ENCODE measurements at regions not wholly inside any gene's neighbourhood (a gene's known extent, or its start where the extent isn't known, plus 50 kb on each side); places are given as distances from the start of the nearest gene placed in this dataset.

GRCh38 chr20:59469267-59470252 lies 134.8 kb upstream of the PHACTR3 start:
- CTCF ChIA-PET (ENCODE audit: unreplicated experiment), result no interaction called here
- Histone ChIP-seq H3K9me2 (ENCODE audit: insufficient read depth, low read length) (no peaks in the 10 kb centered on the region), H3K9me3 (ENCODE audit: low read length) (no peaks in the 10 kb centered on the region), H3K4me1 (ENCODE audit: insufficient read depth, low read length, poor library complexity, severe bottlenecking) (no peaks in the 10 kb centered on the region), H3K4me3 (ENCODE audit: low read depth, low read length, poor library complexity, severe bottlenecking) (no peak overlapping the region), H3K4me2 (ENCODE audit: low read length) (no peak overlapping the region), H3K36me3 (ENCODE audit: insufficient read depth, low read length) (no peaks in the 10 kb centered on the region), H3K79me2 (ENCODE audit: insufficient read depth, low read depth, low read length) (no peaks in the 10 kb centered on the region), H3K27ac (ENCODE audit: low read depth, low read length, poor library complexity, severe bottlenecking) (no peak overlapping the region), H2AFZ (ENCODE audit: low read length) (no peak overlapping the region), H4K20me1 (ENCODE audit: insufficient read depth, low read length) (no peaks in the 10 kb centered on the region)
- no TSS peak for BruUV-seq (replicated peaks)
- intact Hi-C loops (cut with micrococcal nuclease; ENCODE audit: unreplicated experiment), result no loop called here
- no peak for TF ChIP-seq CTCF (conservative IDR thresholded peaks at IDR 0.05; ENCODE audit: low read length)
- TF ChIP-seq EZH2phosphoT487 (IDR thresholded peaks at IDR 0.05; ENCODE audit: borderline replicate concordance, low read depth, low read length), result no peak
- DNase-seq (ENCODE audit: low spot score), result no peak
- POLR2A ChIA-PET, result no interaction called here

GRCh38 chr20:59470521-59470920 lies 133.8 kb upstream of the PHACTR3 start:
- Histone ChIP-seq H3K9me2 (ENCODE audit: insufficient read depth, low read length) (no peaks in the 10 kb centered on the region), H3K27ac (ENCODE audit: low read depth, low read length, poor library complexity, severe bottlenecking) (no peak overlapping the region), H4K20me1 (ENCODE audit: insufficient read depth, low read length) (no peaks in the 10 kb centered on the region), H3K4me1 (ENCODE audit: insufficient read depth, low read length, poor library complexity, severe bottlenecking) (no peaks in the 10 kb centered on the region), H3K4me2 (ENCODE audit: low read length) (no peak overlapping the region), H3K36me3 (ENCODE audit: insufficient read depth, low read length) (no peaks in the 10 kb centered on the region), H3K9me3 (ENCODE audit: low read length) (no peaks in the 10 kb centered on the region), H3K79me2 (ENCODE audit: insufficient read depth, low read depth, low read length) (no peaks in the 10 kb centered on the region), H3K4me3 (ENCODE audit: low read depth, low read length, poor library complexity, severe bottlenecking) (no peak overlapping the region), H2AFZ (ENCODE audit: low read length) (no peak overlapping the region)
- CTCF ChIA-PET (ENCODE audit: unreplicated experiment), result no interaction called here
- DNase-seq (ENCODE audit: low spot score), result no peak
- POLR2A ChIA-PET, result no interaction called here
- BruUV-seq (replicated peaks), result no TSS peak
- TF ChIP-seq CTCF (conservative IDR thresholded peaks at IDR 0.05; ENCODE audit: low read length) (no peak), EZH2phosphoT487 (IDR thresholded peaks at IDR 0.05; ENCODE audit: borderline replicate concordance, low read depth, low read length) (no peak)
- intact Hi-C loops (cut with micrococcal nuclease; ENCODE audit: unreplicated experiment), result no loop called here

All from OCI-LY7 (cell line).